ENCODE measurements at regions not wholly inside any gene's neighbourhood (a gene's known extent, or its start where the extent isn't known, plus 50 kb on each side); places are given as distances from the start of the nearest gene placed in this dataset.
"Not testable (repeated sequence)": the region's sequence is repeated elsewhere in the genome, so short reads cannot be mapped to it uniquely, and the experiment has no call there.

DNA sequence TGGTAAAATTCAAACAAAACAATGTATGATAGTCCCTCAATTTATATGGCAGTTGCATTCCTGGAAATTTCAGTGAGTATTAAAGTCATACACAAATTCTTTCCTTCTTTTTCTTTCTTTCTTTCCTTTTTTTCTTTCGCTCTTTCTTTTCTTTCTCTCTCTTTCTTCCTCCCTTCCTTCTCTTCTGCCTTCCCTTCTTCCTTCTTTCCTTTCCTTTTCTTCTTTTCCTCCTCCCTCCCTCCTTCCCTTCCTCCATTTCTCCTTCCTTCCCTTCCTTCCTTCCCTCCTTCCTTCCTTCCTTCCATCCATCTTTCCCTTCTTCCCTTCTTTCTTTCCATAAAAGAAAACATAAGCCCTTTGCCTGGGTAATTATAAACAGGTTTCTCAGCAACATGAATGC lies 58.1 kb upstream of the HSPB3 start:
- no peaks in the 10 kb centered on the region for H3K4me1 ChIP-seq
- no peak overlapping the region for H3K4me3 ChIP-seq
- H3K27me3 ChIP-seq (ENCODE audit: low read depth): no peaks in the 10 kb centered on the region
- intact Hi-C loops (cut with micrococcal nuclease): no loop called here
- H3K36me3 ChIP-seq: no peaks in the 10 kb centered on the region
- H3K9me3 ChIP-seq (replicated peaks): peaks cover 7% of the 10 kb centered on the region
- DNase-seq: no peak
- TF ChIP-seq CTCF (IDR thresholded peaks at IDR 0.05; ENCODE audit: borderline replicate concordance): no peak
- no peak overlapping the region for H3K27ac ChIP-seq (replicated peaks)

DNA sequence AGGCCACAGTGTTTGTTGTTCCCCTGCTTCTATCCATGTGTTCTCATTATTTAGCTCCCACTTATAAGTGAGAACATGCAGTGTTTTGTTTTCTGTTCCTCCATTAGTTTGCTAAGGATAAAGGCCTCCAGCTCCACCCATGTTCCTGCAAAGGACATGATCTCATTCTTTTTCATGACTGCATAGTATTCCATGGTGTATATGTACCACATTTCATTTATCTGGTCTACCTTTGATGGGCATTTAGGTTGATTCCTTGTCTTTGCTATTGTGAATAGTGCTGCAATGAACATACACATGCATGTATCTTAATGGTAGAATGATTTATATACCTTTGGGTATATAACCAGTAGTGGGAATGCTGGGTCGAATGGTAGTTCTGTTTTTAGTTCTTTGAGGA lies 62.5 kb upstream of the HSPB3 start:
- peaks cover 11% of the 10 kb centered on the region for H3K4me1 ChIP-seq
- H3K9me3 ChIP-seq (replicated peaks); H3K27ac ChIP-seq (replicated peaks); DNase-seq; H3K4me3 ChIP-seq; intact Hi-C loops (cut with micrococcal nuclease); H3K27me3 ChIP-seq (ENCODE audit: low read depth); H3K36me3 ChIP-seq: not testable (repeated sequence)

GRCh38 chr5:54390539-54391031 lies 64.9 kb upstream of the HSPB3 start:
- Histone ChIP-seq H3K36me3 (no peaks in the 10 kb centered on the region), H3K4me1 (peaks cover 25% of the 10 kb centered on the region), H3K27me3 (ENCODE audit: low read depth) (no peaks in the 10 kb centered on the region), H3K27ac (replicated peaks) (no peak overlapping the region), H3K9me3 (replicated peaks) (peaks cover 7% of the 10 kb centered on the region), H3K4me3 (no peak overlapping the region)
- no peak for DNase-seq
- TF ChIP-seq CTCF (IDR thresholded peaks at IDR 0.05; ENCODE audit: borderline replicate concordance): no peak
- intact Hi-C loops (cut with micrococcal nuclease): no loop called here

- intact Hi-C loops (cut with micrococcal nuclease): no loop called here
- Histone ChIP-seq H3K27me3 (ENCODE audit: low read depth) (no peaks in the 10 kb centered on the region), H3K36me3 (no peaks in the 10 kb centered on the region), H3K4me1 (peaks cover 25% of the 10 kb centered on the region), H3K4me3 (no peak overlapping the region), H3K9me3 (replicated peaks) (peaks cover 7% of the 10 kb centered on the region), H3K27ac (replicated peaks) (no peak overlapping the region)
- no peak for TF ChIP-seq CTCF (IDR thresholded peaks at IDR 0.05; ENCODE audit: borderline replicate concordance)
- DNase-seq: no peak
Observed at GRCh38 chr5:54390015-54390414, 65.5 kb upstream of the HSPB3 start.

DNA sequence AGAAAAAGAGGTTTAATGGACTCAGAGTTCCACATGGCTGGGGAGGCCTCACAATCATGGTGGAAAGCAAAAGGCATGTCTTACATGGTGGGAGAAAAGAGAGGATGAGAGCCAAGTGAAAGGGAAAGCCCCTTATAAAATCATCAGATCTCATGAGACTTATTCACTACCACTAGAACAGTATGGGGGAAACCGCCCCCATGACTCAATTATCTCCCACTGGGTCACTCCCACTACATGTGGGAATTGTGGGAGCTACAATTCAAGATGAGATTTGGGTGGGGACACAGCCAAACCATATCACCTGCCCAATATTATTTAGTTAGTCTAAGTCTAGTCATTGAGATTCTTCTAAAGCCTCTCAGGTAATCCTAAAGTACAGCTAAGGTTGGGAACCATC lies 66.1 kb upstream of the HSPB3 start:
- Histone ChIP-seq H3K4me1 (peaks cover 26% of the 10 kb centered on the region), H3K27ac (replicated peaks) (peak overlapping the region; percentile 65)
- H3K9me3 ChIP-seq (replicated peaks); H3K4me3 ChIP-seq; H3K36me3 ChIP-seq; DNase-seq; intact Hi-C loops (cut with micrococcal nuclease); H3K27me3 ChIP-seq (ENCODE audit: low read depth): not testable (repeated sequence)

GRCh38 chr5:54388811-54389210 lies 66.7 kb upstream of the HSPB3 start:
- Histone ChIP-seq H3K4me3 (no peak overlapping the region), H3K36me3 (no peaks in the 10 kb centered on the region), H3K27me3 (ENCODE audit: low read depth) (no peaks in the 10 kb centered on the region), H3K4me1 (peaks cover 30% of the 10 kb centered on the region), H3K9me3 (replicated peaks) (peaks cover 7% of the 10 kb centered on the region), H3K27ac (replicated peaks) (peak overlapping the region; percentile 65)
- DNase-seq: no peak
- no peak for TF ChIP-seq CTCF (IDR thresholded peaks at IDR 0.05; ENCODE audit: borderline replicate concordance)
- intact Hi-C loops (cut with micrococcal nuclease): no loop called here

DNA sequence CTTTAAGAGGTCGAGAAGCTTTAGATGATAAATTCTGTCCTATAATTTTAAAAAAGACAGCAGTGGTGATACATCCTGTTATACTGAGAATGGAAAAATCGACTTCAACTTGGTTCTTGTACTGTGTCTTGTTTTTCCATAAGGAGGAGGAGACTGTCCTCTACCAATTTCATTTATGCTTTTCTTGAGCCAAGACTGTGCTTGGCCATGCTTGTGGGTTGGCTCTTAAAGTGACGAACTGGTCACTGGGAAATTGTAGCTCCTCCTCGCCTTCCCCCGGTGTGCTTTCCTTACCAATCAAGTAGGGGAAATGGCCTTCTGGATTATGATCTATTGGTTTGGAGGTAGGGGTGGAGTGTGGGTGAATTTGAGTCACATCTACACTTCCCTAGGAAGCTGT lies 67.1 kb upstream of the HSPB3 start:
- no peaks in the 10 kb centered on the region for H3K27me3 ChIP-seq (ENCODE audit: low read depth)
- no peak for DNase-seq
- intact Hi-C loops (cut with micrococcal nuclease): no loop called here
- H3K36me3 ChIP-seq: no peaks in the 10 kb centered on the region
- peaks cover 30% of the 10 kb centered on the region for H3K4me1 ChIP-seq
- peaks cover 7% of the 10 kb centered on the region for H3K9me3 ChIP-seq (replicated peaks)
- peak overlapping the region; percentile 65 for H3K27ac ChIP-seq (replicated peaks)
- no peak overlapping the region for H3K4me3 ChIP-seq
- TF ChIP-seq CTCF (IDR thresholded peaks at IDR 0.05; ENCODE audit: borderline replicate concordance): no peak
